HS-5 (cell line): ENCODE measurements at regions not wholly inside any gene's neighbourhood (a gene's known extent, or its start where the extent isn't known, plus 50 kb on each side); places are given as distances from the start of the nearest gene placed in this dataset.

Experiments used
- DNase-seq: peaks from one replicate; pipeline ENCODE4 v3.0.0-alpha.2; 2012; ENCODE audit warnings: low read depth

DNA sequence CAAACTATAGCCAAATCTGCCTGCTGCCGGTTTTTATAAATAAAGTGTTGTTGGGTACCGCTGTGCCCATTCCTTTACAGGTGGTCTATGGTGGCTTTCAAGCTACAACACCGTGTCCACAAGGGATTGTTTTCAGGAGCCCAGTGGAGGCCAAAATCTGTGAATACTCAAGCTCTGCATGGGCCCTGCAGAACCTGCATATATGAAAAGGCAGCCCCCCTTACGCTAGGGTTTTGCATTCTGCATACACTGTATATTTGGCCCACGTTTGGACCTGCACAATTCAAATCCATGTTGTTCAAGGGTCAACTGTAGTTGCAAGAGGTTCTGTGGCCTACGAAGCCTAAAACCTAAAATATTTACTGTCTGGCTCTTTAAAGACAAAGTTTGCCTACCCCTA, 122.2 kb upstream of the TLE3 start:
- DNase-seq: no peak

DNA sequence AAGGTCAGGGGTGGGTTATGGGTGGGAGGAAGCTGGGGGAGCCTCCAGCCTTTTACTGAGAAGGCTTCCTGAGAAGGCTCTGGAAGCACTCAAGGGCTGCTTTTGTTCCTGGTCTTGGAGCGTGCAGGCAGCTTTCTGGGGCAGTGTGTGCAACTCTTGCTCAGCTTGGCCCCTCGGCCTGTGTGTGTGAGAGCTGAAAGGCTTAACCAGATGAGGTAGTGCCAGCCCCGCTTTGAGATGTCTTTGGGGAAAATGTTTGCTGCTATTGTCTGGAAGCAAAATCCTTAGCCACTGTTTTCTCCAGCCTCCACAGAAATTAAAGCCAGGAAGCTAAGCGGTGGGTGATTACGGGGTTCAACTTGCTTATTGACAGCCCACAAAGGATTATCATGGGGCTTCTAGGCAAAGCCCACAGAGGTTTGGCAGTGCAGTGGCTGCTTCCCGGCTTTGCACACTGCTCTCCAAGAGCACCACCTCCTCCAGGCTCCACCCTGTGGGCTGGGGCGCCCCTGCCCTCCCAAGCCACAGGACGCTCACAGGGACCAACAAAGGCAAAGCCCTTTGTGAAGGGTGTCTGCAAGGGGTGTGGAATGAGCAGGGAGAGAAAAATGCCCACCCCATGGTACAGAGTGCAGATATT, 121.7 kb upstream of the TLE3 start:
- DNase-seq: no peak

DNA sequence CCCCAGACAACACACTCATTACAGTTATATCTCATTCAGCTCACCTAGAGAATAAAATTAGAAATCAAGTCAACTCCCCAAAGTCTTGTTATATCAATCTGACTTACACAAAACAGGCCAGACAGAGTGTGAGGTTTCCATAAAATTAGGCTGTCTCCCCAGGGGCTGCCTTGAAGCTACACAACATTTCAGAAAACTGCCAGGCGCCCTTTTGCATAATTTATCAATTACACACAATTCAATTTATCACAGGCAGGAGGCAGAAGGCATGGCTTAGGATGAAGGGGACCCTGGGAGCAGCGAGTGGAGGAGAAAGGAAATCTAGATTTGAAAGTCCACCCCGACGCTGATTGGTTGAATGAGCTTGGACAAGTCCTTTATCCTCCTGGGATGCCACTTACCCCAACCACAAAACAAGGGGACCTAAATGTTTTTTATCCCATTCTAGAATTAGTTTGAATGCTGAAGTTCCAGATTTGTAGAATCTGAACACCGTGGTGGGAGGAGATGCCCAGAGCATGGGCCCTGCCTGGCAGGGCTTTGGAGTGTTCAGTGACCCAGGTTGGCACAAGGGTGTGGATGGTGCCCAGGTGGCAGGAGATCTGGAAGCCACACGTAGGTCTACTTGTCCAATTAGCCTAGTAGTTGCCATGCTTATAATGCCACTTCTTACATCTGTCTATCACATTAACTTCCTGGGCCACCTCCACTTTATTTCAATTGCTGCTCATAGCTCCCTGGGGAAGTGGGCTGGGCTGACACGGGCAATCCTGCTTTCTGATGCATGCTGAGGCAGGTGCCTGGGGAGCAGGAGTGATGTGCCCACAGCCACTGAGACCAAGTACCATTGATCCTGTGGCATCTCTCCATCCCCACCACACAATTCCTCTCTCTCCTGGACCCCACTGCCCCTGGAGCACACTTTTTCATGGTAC, 119.8 kb upstream of the TLE3 start:
- no peak for DNase-seq

DNA sequence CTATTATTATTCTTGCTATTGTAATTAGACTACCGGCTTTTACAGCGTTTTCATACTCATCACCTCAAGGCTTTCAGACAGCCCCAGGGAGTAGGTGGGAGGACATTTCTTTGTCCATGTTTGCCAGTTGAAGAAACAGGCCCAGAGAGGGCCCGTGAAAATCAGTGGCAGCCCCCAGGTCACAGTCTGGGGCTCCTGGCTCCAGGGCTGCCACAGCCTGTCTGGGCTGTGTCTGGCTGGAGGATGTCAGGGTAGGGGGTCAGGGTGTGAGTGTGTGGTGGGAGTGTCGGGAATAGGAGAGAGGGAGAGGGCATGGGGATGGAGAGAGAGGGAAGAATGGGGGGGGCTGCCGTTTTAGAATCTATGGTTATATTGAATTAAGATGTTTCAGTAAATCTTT, 118.2 kb upstream of the TLE3 start:
- no peak for DNase-seq

DNA sequence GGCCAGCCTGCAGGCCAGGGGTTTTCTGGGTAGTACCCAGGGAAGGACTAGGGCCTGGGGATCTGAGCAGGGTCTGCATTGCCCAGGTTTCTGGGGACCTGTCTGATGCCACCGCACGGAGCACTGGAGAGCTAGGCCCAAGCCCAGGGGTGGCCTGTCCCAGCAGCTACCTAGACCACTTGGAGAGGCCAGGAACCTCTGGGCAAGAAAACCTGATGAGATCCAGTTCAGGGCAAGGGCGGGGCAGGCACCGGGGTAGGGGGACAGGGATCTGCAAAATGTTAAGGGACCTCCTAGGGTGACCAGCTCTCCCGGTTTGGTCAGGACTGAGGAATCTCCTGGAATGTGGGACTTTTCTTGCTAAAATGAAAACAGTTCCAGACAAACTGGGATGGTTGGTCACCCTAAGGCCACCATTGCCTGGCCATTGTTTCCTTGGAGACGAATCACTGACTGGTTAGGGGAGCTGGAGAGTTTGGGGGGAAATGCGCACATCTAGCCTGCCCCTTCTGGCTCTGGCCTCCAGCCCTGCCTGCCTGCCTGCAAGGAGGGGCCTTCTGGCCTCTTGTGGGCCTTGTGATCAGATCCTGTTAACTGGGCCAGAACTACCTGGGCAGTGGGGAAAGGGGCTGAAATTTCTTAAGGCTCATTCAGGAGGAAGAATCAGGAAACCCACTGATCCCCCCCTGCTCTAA, 117.4 kb upstream of the TLE3 start:
- no peak for DNase-seq

DNA sequence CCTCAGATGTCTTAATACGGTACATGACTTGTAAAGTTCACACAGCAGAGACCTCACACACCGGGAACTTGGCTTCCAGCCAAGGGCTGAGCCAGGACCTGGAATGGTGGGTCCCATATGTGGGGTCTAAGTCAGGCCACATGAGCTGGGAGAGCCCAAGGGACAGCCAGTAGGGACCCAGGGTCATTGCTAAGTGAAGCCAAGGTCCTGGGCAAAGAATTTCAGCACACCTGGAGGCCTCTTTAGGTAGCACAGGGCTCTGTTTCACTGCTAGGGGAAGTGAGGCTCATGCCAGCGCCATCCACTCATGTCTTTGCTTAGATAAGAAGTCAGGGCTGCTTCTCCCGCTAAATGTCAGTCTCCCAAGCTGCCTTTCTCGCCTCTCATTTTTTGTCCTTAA, 116.6 kb upstream of the TLE3 start:
- DNase-seq: no peak

DNA sequence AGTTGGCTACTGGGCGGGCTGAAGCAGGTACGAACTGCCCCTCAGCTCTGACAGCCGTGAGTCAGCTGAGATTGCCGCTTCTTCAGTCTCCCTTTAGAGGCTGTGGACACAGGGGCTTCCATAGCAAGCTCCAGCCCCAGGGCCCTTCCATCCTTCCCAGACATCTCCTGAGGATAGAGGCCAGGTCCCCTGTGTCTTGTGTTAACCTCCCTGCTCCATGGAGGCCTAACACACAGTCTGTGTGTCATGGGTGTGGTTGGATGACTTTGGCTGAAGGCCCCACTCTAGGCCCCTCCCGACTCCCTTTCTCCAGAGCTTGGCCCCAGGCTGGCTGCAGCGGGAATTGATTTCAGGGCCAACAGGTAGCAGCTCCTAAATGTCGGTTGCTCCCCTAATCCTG, 116.1 kb upstream of the TLE3 start:
- DNase-seq: no peak

DNA sequence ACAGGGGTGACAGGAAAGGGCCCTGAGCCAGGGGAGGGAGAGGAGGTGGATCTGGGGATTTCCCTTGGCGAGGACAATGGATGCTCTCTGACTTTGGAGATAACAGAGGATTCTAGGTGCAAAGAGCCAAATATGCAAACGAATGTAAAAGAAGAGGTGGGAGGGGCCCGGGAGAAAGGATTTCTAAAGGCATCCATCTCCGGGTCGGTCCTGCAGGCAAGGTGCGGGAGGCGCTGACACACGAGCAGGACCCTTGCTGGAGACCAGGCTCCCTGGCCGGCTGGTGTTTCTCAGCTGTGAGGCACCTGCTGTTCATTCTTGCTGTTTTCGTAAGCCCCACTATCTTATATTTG, 115.2 kb upstream of the TLE3 start:
- no peak for DNase-seq

DNA sequence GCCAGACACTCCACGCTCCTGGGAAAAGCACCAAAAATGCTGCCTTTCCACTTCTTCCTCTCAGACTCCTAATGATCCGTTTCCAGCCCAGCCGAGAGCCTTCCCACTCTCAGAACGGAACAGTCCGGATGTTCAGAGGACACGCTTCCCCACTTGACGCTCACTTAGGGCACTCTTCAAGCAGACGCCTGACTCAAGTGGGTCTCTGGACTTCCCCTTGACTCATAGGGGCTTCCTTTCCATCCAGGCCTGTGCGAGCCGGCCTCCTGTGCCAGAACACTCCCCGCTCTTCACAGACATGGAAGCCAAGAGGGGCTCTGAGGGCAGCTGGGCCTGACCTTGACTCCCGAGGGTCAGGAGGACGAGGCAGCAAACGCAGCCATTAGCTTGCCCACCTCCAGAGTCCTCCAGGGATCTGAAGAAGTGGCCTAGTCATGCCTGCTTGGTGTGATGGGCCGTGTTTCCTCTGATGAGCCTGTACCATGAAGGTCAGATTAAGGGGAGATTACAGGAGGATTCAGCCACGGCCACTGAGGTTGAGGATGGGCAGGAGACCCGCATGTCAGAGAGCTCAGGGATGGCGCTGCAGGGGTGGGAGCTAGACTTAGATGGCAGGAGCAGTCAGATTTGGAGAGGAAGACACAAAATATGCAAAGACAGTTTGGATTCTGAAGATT, 114.7 kb upstream of the TLE3 start:
- no peak for DNase-seq

DNA sequence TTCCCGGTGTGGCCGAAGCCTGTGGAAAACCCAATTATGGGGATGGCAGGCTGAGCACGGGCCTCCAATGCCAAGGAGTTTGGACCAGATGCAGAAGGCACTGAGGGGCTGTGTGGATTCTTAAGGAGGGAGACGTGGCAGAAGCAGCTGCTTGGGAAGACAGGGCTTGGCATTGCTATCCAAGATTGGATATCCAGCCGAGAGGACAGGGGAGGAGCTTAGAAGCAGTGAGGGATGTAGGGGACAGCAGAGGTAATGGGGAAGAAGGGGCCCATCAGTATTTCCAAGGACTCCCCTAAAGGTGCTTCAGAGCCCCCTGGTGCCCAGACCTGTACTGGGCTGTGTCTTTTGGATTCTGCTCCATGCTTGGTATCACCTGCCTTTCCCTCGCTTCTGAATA, 112.8 kb upstream of the TLE3 start:
- DNase-seq: no peak

DNA sequence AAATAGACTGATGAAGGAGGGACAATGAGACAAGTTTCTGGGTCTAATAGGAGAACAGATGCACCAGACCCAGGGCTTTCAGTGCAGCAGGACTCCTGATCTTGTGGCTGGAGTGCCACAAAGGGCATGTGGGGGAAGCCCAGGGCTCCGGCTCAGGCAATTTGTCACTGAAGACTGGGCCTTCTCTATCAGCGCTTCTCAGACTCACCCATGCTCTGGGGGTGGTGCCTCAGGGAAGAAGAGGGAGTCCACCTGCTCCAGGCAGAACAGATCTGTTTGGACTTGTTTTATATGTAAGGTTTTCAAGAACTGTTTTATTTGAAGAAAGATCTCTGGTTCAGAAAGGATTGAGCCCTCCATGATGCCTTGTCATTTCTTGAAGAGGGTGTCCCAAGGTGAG, 112.4 kb upstream of the TLE3 start:
- DNase-seq: no peak

DNA sequence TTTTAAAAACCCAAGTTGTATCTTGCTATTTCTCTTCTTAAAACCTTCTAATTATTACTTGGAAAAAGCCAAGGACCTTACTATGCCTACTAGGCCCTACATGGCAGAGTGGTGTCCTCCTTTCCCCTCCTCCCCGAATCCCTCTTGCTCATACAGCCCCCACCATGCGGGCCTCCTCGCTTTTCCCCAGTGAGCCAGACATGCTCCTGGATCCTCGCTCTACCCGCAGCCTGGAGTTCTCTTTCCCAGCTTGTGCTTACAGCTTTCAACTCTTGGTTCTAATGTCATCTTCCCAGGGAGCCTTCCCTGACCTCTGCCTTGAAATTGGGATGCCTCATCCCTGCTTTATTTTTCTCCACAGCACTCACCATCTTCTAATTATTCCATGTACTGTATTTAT, 111.8 kb upstream of the TLE3 start:
- no peak for DNase-seq

DNA sequence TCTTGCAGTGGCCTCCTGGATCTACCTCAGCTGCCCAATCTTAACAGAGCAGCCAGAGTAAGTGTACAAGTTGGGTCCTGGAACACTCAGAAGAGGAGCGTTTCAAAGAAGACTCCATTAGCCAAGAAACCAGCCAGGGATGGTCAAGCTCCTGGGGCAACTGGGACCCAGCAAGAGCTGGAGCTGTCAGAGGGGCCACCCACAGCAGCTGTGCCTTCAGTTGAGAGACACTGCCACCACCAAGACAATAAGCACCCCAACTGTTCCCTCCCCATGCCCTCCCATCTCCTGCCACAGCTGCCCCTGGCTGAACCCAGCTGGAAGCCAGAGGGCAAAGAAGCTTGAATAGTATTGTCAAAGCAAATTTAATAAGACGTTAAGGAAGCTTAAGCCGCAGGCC, 110.6 kb upstream of the TLE3 start:
- DNase-seq: no peak

DNA sequence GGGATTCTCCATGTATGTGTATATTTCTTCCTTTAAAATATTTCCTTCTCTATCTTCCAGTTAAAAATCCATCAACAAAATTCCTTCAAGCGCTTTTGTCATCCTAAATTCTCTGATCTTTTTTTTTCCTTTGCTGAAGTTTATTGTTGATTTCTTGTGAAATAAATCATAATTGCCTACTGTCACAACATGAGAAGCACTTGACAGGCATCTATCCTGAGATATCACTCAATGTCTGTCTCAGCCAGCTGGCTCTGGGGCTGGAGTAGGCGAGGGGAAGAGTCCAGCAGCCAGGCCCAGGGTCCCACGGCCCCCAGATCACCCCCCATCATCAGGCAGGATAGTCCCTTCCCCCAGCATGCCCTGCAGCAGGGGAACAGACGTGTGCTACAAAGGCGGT, 109.0 kb upstream of the TLE3 start:
- DNase-seq: no peak

DNA sequence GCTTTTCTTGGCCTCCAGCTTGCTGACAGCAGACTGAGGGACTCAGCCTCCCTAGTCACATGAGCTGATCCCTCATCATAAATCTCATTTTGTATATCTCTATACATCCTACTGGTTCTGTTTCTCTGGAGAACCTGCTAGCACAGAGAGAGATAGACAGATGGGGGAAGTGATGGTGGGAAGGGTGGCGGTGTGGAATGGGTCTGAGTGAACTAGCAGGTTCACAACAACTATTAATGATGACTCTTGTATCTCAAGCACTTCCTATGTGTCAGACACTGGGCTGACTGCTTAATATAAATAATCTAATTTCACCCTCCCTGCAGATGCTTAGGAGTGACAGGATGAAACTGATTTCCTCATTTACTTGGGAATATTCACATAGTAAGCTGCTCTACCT, 106.9 kb upstream of the TLE3 start:
- DNase-seq: no peak

DNA sequence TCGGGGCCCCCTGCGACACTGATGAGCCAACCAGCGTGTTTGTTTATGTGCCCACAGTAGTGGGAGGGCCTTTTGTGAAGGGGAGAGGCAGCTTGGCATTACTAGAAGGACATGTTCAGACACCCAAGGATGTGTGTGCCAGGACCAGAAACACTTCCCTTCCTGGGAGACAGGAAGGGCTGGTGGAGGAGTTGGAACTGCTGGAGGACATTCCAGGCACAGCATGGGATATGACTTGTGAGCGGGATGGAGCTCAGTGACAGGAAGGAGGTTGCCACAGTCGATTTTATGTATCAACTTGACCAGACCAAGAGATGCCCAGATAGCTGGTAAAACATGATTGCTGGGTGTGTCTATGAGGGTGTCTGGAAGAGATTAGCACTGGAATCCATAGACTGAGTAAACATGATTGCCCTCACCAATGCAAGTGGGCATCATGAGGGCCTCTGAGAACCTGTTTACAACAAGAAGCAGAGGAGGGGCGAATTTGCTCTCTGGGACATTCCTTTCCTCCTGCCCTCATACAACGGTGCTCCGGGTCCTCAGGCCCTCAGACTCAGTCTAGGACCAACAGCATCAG, 106.4 kb upstream of the TLE3 start:
- no peak for DNase-seq

DNA sequence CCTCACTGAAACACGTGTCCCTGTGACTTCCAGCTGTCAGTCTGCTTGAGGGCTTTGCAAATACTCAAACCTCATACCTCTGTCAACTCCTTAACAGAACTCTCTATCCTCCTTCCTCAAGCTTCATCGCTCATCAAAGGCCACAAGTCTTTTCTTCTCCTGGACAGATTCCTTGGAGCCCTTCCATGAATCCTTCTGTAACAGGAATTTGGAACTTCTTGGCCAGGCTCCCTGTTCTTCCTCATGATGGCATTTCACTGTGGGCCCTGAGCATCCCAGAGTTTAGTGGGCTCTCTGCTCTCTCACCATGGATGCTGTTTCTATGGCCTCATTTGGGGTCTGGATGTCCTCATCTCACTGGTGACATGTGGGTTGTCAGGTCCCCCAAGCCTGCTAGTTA, 105.0 kb upstream of the TLE3 start:
- DNase-seq: no peak

DNA sequence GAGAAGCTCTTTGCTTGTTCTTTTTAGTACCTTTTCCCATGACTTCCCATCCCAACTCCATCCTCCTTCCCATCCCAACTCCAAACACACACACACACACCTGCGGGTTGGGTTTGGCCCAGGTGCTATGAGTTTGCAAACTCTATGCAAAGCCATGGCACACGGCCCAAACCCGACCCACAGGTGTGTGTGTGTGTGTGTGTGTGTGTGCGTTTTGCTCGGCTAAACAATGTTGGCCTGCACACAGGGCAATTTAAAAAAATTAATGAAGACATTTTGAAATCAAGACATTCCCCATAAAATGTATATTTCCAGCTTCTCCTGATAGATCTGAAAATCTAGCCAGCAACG, 103.7 kb upstream of the TLE3 start:
- no peak for DNase-seq

DNA sequence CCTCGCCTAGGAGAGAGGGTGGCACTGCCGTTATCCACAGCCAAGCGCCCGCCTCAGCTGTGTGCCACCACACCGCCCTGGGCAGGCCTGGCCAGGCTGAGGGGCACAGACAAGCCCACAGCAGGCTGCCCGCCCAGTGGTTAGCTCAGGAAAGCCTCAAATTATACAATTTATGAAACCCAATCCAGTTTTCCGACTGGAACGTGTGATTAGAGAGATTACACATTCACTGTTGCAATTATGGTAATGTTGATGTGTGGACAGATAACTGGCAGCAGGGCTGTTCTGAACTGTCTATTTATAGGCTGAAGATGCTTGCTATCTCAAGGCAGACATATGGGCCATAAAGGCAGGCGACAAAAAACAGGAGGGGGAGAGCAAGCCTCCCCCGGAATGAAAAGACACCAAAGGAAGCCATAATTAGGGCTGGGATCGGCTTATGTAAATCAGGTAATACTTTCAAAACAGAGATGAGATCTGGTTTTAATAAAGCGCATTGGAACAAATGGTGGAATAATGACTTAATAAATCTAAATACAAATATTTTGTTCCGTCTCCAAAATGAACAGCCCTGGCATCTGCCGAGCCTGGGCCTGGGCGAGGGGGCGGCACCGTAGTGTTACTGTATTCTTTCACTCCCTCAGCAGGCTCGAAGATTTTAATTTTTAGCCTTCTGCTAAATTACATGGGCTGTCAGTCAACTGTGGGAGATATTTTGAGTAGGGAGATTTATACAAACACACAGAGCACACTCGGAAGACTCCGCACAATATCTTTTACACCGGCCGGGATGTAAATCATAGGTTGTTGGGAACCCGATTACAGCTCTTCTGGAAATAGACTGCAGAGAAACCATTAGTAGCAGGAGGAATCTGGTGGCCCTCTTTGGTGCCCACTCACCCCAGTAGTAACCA, 103.1 kb upstream of the TLE3 start:
- DNase-seq: no peak

DNA sequence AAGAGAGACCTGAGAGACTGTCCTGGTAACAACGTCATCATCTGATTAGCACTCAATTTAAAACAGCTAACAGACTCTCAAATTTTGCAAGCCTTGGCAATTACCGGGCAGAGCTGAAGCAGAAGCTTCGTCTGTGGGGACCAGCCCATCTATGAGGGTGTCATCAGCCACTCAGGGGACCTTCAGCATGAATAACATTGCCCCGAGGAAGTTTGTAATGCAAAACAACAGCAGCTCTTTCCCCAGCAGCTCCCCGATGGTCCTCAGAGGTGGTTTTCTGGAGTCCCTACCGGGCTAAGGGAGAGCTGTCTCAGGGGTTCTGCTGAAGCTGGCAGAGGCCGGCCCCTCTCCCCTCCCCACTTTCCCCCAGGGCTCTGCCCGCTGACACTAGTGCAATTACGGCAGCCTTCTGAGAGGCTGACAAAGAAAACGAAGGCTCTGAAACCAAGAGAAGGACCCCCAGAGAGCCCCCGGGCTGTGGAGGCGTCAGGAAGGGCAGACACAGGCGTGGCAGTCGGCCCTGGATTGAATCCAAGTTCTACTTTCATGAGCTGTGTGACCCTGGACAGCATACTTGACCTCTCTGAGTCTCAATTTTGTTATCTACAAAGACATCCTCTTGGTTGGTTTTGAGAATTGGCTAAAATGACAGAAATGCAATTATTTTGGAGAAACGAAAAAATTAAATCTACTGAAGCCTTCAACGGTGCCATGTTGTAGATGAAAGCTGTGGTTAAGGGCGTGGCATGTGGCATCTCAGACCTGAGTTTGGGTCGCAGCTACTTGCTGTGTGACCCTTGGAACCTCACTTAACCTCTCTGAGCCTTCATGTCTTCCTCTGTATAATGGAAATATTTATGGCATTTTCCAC, 102.1 kb upstream of the TLE3 start:
- no peak for DNase-seq
